ENCODE measurements at regions not wholly inside any gene's neighbourhood (a gene's known extent, or its start where the extent isn't known, plus 50 kb on each side); places are given as distances from the start of the nearest gene placed in this dataset.

DNA sequence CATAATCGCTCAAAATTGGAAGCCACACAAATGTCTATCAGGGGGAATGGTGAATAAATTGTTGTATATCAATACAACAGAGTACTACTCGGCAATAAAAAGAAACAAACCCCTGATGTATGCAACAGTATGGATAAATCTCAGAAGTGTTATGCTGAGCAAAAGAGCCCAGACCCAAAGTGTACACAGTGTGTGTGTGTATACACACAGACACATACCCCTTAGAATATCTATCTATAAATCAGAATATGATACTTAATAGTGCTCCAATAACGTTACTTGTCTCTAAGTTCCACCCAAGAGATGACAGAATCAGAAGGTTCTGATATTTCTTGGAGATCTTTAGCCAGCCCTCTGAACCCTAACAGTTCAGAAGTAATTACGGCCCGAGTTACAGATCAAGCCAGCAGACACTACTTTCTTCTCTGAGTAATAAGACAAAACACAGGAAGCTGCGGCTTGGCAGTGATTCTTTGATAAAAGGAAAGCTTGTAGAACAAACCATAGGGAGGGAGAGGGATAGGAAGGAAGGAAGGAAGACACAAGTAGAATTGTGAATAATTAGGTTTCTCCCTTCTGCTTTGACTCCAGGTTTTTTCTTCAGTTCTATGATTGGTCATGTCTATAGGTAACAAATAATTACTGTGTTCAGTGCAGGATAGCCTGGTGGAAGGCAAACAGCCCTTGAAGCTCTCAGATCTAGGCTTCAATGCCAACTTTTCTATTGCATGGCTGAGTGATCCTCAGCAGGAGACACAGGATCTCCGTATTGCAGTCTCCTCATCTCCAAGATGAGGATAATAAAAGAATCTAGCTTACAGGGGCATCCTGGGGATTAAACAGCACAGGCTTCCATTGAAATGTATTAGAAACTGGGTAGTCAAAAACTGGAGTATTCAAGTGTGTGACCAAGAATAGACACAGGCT, 75.6 kb upstream of the TEAD1 start:
- TF ChIP-seq, protein P1, sequence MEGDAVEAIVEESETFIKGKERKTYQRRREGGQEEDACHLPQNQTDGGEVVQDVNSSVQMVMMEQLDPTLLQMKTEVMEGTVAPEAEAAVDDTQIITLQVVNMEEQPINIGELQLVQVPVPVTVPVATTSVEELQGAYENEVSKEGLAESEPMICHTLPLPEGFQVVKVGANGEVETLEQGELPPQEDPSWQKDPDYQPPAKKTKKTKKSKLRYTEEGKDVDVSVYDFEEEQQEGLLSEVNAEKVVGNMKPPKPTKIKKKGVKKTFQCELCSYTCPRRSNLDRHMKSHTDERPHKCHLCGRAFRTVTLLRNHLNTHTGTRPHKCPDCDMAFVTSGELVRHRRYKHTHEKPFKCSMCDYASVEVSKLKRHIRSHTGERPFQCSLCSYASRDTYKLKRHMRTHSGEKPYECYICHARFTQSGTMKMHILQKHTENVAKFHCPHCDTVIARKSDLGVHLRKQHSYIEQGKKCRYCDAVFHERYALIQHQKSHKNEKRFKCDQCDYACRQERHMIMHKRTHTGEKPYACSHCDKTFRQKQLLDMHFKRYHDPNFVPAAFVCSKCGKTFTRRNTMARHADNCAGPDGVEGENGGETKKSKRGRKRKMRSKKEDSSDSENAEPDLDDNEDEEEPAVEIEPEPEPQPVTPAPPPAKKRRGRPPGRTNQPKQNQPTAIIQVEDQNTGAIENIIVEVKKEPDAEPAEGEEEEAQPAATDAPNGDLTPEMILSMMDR (conservative IDR thresholded peaks at IDR 0.05; ENCODE audit: low read depth, low read length): no peak
- TF ChIP-seq EZH2phosphoT487 (IDR thresholded peaks at IDR 0.05; ENCODE audit: borderline replicate concordance, low read length): no peak
